Keratinocyte (primary cell): ENCODE measurements at regions not wholly inside any gene's neighbourhood (a gene's known extent, or its start where the extent isn't known, plus 50 kb on each side); places are given as distances from the start of the nearest gene placed in this dataset.

Source experiments
- DNase-seq: peaks from one replicate; pipeline ENCODE4 v3.0.0-alpha.2; 2011; ENCODE audit warnings: low read depth, missing footprints, low spot score
- FAIRE-seq: peaks from 2 replicates; lab custom pipeline; 2011; peaks lifted over from hg19 to GRCh38; lab: Jason Lieb, UNC
- H2AFZ ChIP-seq: 2 replicates; pipeline ENCODE4 v1.6.0; 2012; ENCODE audit warnings: low read length, control low read depth, inconsistent platforms; ENCODE audit not compliant: control insufficient read depth
- H3K27ac ChIP-seq: 2 replicates; pipeline ENCODE4 v1.5.1; 2011; ENCODE audit warnings: low read length; ENCODE audit not compliant: control insufficient read depth, insufficient read depth
- H3K27me3 ChIP-seq: 3 replicates; pipeline ENCODE4 v1.6.0; 2011; ENCODE audit warnings: low read length; ENCODE audit not compliant: control insufficient read depth, insufficient read depth; ENCODE audit errors: extremely low read depth
- H3K36me3 ChIP-seq, 2 experiments: 2 replicates in 1 of 2; 3 replicates in 1 of 2; pipeline ENCODE4 v1.5.1; 2011; ENCODE audit warnings: low read length in 2 of 2, mild to moderate bottlenecking in 1 of 2; ENCODE audit not compliant: control insufficient read depth in 2 of 2, insufficient read depth in 2 of 2; ENCODE audit errors: extremely low read depth in 1 of 2
- H3K4me1 ChIP-seq: 3 replicates; pipeline ENCODE4 v1.5.1; 2011; ENCODE audit warnings: low read length; ENCODE audit not compliant: control insufficient read depth, insufficient read depth; ENCODE audit errors: extremely low read depth
- H3K4me2 ChIP-seq: 3 replicates; pipeline ENCODE4 v1.6.0; 2011; ENCODE audit warnings: low read depth, low read length; ENCODE audit not compliant: control insufficient read depth, insufficient read depth; ENCODE audit errors: extremely low read depth
- H3K4me3 ChIP-seq, 3 experiments: fragments of 200-600 bp in 1 of 3; sonication (generic) in 1 of 3; 2 replicates in 2 of 3; 3 replicates in 1 of 3; pipeline ENCODE4 v1.5.1; 2011 to 2016; ENCODE audit warnings: low read length in 3 of 3, mild to moderate bottlenecking in 3 of 3, control low read depth in 2 of 3, inconsistent platforms in 1 of 3, low read depth in 1 of 3, mixed read lengths in 1 of 3, mixed run types in 1 of 3, moderate library complexity in 1 of 3; ENCODE audit not compliant: control insufficient read depth in 2 of 3, insufficient read depth in 2 of 3; ENCODE audit errors: extremely low read depth in 1 of 3
- H3K79me2 ChIP-seq: 2 replicates; pipeline ENCODE4 v1.6.0; 2012; ENCODE audit warnings: low read length; ENCODE audit not compliant: control insufficient read depth, insufficient read depth
- H3K9ac ChIP-seq: 3 replicates; pipeline ENCODE4 v1.6.0; 2011; ENCODE audit warnings: low read length; ENCODE audit not compliant: control insufficient read depth, insufficient read depth; ENCODE audit errors: extremely low read depth
- H3K9me1 ChIP-seq: 3 replicates; pipeline ENCODE4 v1.6.0; 2011; ENCODE audit warnings: low read length; ENCODE audit not compliant: control insufficient read depth, insufficient read depth; ENCODE audit errors: extremely low read depth
- H3K9me3 ChIP-seq: 2 replicates; pipeline ENCODE4 v1.5.1; 2012; ENCODE audit warnings: low read depth, low read length; ENCODE audit not compliant: control insufficient read depth
- H4K20me1 ChIP-seq: 3 replicates; pipeline ENCODE4 v1.6.0; 2011; ENCODE audit warnings: low read length; ENCODE audit not compliant: control insufficient read depth, insufficient read depth; ENCODE audit errors: extremely low read depth
- CTCF ChIP-seq, 3 experiments: IDR thresholded peaks in 1 of 3; conservative IDR thresholded peaks in 1 of 3; optimal IDR thresholded peaks in 1 of 3; 2 replicates in 2 of 3; 3 replicates in 1 of 3; pipeline versions ENCODE3 to v1.5.1; 2011; ENCODE audit warnings: low read length in 3 of 3, mild to moderate bottlenecking in 3 of 3, moderate library complexity in 2 of 3, control low read depth in 1 of 3, inconsistent platforms in 1 of 3; ENCODE audit not compliant: insufficient read depth in 2 of 3; ENCODE audit errors: extremely low read depth in 1 of 3
- EZH2 ChIP-seq: IDR thresholded peaks from one replicate; pipeline ENCODE4 v1.6.1; 2012; ENCODE audit warnings: inconsistent platforms, mild to moderate bottlenecking, low read length, moderate library complexity
- dilution Hi-C: fragments of 300-500 bp; cut with MboI; formaldehyde crosslinking; loops from one replicate; pipeline ENCODE4 v1.7.0; 2020; ENCODE audit warnings: low sequenced_read_pairs; ENCODE audit not compliant: extremely low pct_ligation_motif_present

GRCh38 chr5:108531367-108532128 is 149.7 kb upstream of the FBXL17 start:
- dilution Hi-C loops = no loop called here

DNA sequence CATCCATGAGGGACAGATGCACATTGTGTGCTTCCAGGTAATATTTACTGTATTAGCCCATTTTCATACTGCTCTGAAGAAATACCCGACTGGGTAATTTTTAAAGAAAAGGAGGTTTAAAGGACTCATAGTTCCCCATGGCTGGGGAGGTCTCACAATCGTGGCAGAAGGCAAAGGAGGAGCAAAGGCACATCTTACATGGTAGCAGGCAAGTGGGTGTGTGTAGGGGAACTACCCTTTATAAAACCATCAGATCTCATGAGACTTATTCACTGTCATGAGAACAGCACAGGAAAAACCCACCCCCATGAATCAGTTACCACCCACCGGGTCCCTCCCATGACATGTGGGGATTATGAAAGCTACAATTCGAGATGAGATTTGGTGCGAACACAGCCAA is 148.8 kb upstream of the FBXL17 start:
- H3K9ac ChIP-seq = no peak overlapping the region
- FAIRE-seq (no peak), DNase-seq (no peak)
- dilution Hi-C loops = no loop called here
- H3K9me3 ChIP-seq = no peaks in the 10 kb centered on the region
- H4K20me1 ChIP-seq = no peaks in the 10 kb centered on the region
- no peaks in the 10 kb centered on the region for H3K9me1 ChIP-seq
- H3K27ac ChIP-seq = no peak overlapping the region
- no peak overlapping the region for H2AFZ ChIP-seq
- H3K27me3 ChIP-seq = no peaks in the 10 kb centered on the region
- no peaks in the 10 kb centered on the region for H3K36me3 ChIP-seq
- H3K4me2 ChIP-seq = no peak overlapping the region
- TF ChIP-seq CTCF (optimal IDR thresholded peaks at IDR 0.05 in 1 of 3, IDR thresholded peaks at IDR 0.05 in 1 of 3, conservative IDR thresholded peaks at IDR 0.05 in 1 of 3; ENCODE audit: extremely low read depth in 1 of 3, insufficient read depth in 2 of 3, low read length in 3 of 3) (no peak), EZH2 (no peak)
- no peak overlapping the region for H3K4me3 ChIP-seq
- no peaks in the 10 kb centered on the region for H3K79me2 ChIP-seq
- H3K4me1 ChIP-seq = no peaks in the 10 kb centered on the region

More at GRCh38 chr5:108531367-108532128, 149.7 kb upstream of the FBXL17 start:
- Histone ChIP-seq H3K4me2 (no peak overlapping the region), H3K4me3 (no peak overlapping the region), H3K27me3 (no peaks in the 10 kb centered on the region), H3K27ac (no peak overlapping the region), H4K20me1 (no peaks in the 10 kb centered on the region), H3K9me1 (no peaks in the 10 kb centered on the region), H3K79me2 (no peaks in the 10 kb centered on the region), H3K4me1 (no peaks in the 10 kb centered on the region), H2AFZ (no peak overlapping the region), H3K9ac (no peak overlapping the region), H3K9me3 (no peaks in the 10 kb centered on the region), H3K36me3 (no peaks in the 10 kb centered on the region)
- TF ChIP-seq CTCF (optimal IDR thresholded peaks at IDR 0.05 in 1 of 3, IDR thresholded peaks at IDR 0.05 in 1 of 3, conservative IDR thresholded peaks at IDR 0.05 in 1 of 3; ENCODE audit: extremely low read depth in 1 of 3, insufficient read depth in 2 of 3, low read length in 3 of 3) (no peak), EZH2 (no peak)
- DNase-seq (no peak), FAIRE-seq (no peak)
